GM19438 (cell line): ENCODE measurements at regions not wholly inside any gene's neighbourhood (a gene's known extent, or its start where the extent isn't known, plus 50 kb on each side); places are given as distances from the start of the nearest gene placed in this dataset.

Experiments used
- ATAC-seq: cut with Tn5 transposase; IDR thresholded peaks from one replicate; pipeline ENCODE4 v1.9.1; 2021; ENCODE audit warnings: low read depth; ENCODE audit not compliant: unreplicated experiment

DNA sequence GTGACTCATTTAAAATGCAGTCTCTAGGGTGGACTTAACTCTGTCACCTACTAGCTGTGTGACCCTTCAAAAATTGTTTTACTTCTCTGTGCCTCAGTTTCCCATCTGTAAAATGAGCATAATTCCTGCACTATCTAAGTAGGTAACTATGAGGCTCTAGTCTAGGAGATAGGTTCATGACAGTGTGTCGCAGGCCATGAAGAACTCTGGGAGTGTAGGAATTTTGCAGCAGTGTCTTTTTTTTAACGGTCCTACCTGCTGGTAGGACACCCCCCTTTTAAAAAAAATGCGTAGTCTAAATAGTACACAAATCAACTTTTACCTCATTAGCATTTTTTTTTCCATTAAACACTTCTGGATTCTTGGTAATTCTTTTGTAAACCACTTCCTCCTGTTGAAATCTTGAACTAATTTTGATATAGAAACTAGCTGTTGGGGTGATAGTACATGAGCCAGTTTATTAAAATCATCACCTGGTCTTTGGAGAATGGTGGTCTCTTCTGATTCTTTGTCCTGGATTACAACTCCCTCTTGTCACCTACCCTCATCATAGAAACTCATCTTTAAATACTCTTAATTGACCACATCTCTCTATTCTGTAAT is 86.0 kb upstream of the SLC38A2 start:
- no peak for ATAC-seq

DNA sequence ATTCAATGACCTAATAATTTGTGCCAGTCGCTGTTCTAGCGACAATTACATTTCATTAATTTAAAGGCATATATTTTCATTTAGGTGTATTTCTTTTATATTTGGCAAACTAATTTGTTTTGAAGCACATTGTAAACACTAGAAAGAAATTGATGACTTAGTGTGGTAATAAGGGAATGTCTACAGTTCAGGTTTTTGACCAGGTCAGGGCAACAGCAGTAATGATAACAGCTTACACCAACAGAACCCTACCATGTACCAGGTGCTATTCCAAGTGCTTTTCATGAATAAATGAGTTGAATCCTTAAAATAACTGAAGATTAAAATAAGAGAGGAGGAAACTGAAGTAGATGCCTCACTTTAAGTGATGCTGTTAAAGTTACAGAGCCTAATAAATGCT is 85.4 kb upstream of the SLC38A2 start:
- no peak for ATAC-seq

DNA sequence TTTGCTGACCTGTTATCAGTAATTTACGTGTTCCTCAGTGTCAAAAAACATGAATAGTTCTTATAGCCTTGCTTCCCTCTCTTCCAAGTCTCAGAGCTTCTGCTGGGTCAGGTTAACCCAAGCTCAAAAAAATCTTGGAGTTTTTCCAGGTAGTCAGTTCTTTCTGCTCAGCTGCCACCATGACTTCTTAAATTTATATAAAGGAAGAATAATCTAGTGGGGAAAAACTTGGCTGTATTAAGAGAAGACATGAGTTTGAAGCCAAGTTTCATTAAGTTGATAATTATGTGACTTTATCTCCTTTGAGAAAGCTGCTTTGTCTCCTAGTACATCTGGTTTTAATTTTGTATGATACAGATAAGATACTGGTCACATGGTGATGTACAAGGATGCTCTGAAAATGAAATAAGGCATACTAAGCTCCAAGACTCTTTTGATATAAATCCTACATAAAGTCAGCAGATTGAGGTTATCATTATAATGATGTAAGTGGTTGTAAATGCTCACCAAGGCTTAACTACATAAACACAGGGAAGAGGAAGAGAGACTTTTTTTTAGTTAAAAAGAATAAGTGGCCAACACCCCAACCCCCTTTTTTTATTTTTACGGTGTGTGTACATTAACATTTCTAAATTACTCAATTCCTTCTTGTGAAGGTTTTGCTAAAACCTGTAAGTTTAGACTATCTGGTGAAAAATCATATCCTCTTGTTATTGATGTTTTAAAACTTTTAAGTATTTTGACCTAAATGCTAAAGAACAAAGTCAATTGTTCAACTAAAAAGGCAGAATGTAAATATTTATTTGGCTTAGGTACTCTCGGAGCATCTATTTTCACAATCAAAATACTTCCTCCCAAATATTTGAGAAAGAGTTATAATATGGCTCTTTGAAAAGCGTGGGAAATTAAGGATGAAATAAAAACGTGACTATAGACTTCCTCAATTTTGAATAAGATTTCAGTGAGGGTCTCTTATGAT is 84.1 kb upstream of the SLC38A2 start:
- ATAC-seq = no peak

DNA sequence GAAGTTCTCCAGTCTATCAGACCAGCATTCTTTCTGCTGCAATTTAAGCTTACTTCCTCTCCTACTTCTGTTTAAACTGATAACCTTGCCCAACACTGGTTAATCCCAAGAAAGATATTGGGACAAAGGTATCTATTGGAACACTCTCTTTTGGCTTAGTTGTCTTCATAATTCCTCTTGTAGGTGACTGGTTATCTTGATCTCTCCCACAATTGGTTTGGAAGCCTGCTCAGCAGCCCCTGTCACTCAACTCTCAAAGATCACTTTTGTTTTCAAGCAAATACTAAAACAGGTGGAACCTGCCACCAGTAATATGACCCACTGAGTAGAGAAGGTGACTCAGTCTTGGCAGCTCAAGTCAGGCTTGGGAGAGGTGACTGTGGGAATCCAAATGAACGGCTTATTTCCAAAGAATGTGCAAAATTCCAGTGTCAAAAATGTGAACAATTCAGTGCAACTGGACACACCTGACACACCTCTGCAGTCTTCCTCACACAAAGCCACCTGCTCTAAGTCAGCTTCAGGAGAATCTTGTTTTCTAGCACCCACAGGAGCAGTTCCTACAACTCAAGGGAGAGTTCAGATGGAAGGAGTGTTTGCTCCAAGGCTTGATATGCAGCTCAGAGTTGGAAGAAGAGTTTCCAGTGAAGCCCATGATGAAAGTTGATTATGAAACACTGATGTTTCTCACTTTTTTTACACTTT is 83.2 kb upstream of the SLC38A2 start:
- no peak for ATAC-seq

DNA sequence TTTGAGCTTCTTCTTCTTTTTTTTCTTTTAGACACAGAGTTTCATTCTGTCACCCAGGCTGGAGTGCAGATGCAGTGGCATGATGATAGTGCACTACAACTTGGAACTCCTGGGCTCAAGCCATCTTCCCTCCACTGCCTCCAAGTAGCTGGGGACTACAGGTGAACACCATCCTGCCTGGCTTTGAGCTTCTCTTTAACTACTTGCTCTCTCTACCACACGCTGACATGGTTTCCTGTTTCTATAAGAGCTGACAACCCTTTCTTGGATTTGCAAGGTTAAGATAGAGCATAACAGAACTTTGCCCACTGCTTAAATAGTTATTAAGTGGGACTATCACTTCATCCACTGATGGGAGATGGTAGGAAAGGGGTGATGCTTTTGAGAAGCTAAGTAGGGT is 82.4 kb upstream of the SLC38A2 start:
- no peak for ATAC-seq

DNA sequence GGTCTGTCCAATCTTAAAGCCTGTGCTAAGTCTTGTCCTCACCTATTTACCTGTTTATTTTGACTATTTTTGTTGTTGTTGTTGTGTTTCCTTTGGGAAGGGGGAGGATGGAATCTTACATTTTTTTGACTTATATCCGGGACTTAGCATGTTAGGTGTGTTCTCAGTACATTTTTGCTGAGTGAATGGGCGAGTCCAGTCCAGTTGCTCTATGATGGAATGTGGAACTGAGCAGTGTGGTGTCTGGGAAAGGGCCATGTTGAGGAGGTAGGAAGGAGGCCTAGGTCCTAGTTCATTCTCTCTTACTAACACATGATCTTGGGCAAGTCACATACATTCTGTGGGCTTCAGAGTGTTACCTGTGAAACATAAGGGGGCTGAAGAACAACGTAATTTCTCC is 80.9 kb upstream of the SLC38A2 start:
- no peak for ATAC-seq

DNA sequence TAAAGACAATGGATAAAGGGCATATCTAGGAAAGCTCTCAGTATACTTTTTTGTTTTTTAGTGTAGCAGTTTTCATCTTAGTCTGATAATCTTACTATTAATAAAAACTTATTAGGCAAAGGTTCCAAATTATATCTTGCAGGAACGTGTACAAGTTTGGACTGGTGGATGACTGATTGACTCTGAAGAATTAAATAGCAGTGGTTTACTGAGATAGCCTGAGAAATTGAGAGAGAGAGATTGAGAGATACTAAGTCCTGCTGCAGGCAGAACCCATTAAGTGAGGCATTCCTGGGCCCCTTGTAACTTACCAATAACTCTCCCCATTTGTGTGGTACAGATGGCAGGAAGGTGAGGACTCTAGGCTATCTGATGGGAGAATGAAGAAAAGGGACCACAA is 80.2 kb upstream of the SLC38A2 start:
- no peak for ATAC-seq

DNA sequence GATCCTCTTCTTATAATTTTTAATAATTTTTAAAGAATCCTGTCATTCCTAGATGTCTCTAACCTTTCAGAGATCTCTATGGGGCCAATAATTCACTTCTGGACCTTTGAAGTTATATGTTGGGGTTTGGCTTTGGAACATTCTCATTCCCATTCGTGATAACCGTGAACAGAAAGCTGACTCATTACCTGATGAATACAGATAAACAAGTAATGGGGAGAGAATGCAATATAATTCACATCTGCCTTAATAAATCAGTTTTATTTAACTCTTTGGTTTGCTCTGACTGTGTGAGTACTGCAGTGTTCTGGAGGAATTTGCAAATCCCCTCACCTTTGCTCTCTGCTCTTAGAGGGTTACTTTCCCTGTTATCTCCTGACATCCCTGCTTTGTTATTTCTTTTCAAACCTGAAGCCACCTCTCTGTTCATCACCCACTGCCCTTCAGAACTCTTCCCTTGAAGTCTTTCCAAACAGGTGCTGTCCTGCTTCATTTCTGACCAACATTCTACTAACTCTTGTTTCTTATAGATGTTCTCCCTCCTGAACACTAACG is 79.6 kb upstream of the SLC38A2 start:
- no peak for ATAC-seq

DNA sequence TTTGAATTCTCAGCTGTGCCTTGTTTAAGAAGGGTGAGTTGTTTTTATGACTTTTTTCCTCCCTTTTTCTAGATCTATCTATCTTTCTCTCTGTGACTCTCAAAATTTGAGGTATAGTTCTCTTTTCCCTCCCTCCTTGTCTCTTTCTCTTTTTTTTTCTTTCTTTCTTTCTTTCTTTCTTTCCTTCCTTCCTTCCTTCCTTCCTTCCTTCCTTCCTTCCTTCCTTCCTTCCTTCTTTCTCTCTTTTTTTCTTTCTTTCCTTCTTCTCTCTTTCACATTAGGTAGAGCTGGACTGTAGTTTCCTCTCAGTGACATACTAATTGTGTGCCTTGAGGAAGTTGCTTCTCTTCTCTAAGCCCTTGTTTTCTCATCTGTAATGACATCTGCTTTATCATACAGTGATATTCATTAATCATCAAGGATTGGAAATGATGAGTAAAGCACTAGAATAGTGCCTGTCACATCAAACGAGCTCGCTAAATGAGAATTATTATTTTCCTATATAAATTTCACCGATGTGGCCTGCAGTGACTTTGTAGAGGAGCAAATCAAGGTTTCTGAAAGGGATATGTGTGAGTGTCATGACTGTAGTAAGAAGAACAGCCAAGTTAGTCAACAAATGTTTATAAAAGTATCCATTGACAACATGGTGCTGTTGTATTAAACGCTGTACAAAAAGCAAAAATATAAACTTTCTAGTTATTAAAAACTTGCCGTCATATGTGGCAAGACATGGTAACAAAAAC is 78.9 kb upstream of the SLC38A2 start:
- ATAC-seq = no peak

DNA sequence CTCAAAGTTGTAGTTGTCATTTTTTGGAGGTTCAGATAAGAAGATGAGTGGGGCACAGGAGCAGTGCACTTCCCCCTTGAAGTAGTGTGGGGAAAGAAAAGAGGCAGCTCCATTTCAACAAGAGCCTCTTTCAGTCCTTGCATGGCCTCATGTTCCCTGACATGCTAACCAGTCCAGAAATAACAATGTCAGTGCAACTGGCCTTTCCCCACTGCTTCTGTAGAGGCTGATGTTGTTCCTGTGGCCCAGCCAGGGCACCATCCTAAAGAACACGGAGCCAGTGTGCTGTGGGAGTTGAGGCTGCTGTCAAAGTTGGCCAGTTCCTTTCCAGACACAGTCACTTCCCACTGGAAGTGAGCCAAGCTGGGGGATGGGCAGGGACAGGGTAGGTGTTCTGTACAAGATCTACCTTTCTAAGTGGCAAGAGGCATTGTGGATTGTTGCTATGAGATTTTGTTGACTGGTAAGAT is 77.7 kb upstream of the SLC38A2 start:
- no peak for ATAC-seq

DNA sequence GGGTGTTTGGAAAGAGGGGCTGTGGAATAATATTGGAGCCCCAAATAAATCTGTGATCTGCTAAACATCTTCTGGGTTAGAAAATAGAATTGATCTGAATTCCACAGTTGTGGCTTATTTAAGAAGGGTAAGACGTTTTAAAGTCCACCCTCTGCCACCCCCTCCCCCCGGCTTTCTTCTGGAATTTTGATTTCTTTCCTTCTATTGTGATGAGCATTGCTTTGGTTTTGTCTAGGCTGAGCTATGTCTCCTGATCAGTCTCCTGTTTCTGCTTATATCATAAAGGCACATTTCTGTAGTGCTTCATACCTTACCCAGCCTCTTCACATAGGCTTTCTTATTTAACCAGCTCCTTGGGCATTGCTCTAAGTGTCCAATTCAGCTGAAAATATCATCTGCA is 77.3 kb upstream of the SLC38A2 start:
- no peak for ATAC-seq

DNA sequence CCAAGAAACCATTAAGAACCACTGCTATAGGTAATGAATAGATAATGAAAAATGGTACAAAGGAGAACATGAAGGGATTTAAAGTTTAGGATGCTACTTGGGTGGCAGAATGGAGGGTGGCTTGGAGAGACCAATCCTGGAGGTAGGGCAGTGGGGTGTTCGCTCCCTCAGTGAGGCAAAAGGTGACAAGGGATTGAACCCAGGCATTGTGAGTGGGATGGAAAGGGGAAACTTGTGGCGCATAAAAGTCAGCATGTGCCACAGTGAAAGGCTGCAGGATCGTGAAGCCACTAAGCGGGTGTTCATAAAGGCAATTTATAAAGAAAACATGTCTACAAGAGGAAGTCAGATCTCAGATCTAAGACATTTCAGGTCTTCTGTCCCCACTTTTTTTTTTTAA is 76.7 kb upstream of the SLC38A2 start:
- ATAC-seq = no peak

DNA sequence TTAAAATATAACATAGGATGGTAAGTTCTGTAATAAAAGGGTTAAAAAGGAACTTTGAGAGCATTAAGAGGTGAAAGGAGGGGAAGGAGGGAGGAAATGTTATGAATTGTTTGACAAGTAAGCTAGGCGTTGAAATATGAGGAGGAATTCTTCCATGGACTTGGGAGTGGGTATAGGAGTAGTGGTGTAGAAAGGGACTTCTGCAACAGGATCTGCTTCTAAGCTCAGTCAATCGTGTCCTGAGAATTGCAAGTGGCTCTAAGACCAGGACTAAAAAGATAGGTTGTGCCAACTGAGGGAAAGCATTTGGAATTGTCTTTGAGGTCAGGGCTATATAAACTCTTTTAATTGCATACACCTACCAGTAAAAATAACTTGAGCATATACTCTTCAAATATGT is 74.1 kb upstream of the SLC38A2 start:
- ATAC-seq = no peak

DNA sequence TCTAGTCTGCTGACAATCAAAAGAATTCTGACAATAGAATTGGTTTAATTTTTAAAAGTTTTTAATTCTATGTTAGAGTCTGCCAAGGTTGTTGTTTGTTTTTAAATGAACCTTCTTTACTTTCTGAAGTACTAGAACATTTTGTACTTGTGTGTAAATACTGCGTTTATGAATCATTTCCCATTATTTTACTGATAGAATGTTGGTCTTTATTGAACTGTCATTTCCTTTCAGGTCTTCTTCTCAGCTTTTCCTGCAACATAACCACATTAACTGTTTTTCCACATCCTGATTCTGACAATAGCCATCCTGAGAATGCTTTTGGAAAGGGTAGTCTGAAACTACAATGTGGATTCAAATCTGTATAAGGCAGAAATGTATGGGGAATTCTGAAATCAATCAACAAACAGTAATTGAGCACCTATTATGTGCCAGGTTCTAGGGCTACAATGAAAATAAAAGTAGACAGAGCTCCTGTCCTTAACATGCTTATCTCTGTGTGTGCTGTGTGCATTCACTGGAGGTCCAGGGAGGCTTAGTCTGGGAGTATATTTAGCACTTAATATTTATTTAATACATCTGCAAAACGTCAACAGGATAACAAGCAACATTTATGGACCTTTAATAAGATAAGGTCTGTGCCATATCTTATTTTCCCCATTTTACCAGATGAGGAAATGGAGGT is 73.1 kb upstream of the SLC38A2 start:
- no peak for ATAC-seq

DNA sequence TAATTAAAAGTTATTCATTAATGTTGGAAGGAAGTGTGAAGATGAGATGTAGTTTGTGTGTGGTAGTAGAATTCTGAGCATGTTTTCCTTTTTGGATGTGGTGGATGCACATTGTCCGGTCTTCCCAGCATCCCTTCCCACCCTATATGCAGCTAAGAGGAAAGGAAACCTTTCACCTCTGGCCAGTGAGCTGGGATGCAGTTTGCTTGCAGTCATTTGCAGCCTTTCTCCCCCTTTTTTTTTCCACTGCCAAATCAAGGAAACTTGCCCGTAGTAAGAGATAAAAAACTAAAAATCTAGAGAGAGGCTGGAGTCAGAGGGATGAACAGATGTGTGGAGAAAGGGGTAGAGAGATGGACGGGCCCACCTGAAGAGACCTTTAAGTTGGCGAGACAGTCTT is 72.5 kb upstream of the SLC38A2 start:
- no peak for ATAC-seq

DNA sequence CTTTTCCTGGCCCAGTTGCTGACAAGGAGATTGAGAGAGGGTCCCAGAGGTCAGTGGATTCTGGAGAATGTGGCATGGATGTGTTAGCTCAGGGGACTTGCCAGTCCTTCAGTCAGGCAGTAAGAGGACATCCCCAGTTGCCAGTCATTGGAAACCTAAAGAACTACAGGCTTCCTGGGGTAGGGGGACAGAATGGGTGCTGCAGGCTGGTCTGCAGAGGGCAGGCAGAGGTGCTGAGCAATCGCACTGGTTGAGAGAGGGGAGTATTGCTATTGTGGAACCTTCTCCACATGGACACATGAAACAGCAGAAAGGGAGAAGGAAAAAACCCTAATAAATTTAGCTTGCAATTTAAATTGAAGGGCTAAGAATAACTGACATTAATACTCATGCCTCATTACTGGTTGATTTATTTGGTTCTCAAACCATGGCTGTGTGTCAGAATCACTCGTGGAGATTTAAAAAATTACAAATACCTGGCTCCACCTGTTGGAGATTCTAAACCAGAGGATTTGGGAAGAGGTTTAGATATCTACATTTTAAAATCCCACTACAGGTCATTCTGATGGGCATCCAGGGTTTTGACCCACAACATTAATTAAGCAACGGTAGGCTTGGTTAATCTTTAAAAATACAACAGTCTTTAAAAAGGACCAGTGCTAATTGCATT is 71.2 kb upstream of the SLC38A2 start:
- no peak for ATAC-seq

DNA sequence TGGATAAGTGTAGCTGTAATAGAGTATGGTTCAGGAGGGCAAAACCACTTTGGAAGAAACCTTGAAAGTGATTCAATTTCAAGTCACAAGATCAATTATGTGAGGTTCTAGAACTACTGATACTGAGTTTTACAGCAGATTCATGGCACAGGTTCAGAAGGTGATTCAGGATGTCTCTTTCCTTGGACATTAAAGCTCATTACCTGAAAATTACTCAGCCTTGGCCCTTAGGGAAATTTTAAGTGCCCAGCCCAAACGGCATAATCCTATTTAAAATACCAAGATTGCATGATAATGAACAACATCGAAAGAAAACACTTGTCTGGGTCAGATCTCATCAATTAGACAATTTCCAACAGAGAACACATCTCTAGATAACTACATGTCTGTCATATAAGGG is 70.2 kb upstream of the SLC38A2 start:
- ATAC-seq = no peak

DNA sequence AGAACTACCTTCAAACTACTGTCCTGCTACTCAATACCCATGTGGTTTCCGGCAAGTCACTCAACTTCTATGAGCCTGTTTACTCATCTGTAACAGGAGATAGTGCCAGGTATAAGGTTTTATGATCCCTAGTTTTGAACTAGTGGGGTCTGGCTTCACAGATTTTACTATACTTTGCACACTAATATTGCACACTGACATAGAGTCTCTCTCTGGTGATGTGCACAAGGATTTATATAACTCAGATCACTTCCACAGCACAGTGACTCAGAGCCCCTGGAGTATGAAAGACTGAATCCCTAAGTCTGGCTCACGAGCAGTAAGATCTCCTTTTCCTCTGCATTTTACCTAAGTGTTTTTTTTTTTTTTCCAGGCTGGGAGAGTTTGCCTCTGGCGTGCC is 69.7 kb upstream of the SLC38A2 start:
- no peak for ATAC-seq

DNA sequence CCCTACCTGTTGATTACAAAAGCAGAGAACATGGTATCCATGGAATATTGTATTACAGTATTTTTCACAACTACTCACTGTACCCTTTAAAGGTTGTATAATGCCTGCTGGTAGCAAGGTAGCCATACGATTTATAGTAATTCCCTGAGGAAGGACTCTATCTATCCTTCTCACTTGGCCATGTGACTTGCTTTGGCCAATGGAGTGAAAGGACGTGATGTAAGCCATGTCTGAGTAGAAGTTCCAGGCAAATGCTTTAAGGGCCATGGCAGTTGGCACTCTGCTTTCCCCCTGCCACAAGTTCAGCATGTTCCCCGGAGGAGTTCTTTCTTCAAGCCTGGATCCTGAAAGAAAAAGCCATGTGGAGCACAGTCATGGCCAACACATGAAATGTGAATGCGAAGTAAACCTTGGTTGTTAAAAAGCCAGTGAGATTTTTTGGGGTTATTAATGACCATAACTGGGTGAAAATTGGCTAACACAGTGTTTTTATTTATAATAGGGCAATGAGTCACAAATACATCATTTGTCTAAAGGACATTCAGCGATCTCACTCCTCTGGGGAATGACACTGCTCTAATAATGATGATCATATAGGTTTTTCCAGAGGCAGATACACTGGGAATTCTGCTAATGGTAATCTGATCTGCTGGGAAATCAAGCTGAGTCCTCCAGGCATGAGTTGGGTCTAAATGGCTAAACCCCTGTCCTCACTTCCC is 67.4 kb upstream of the SLC38A2 start:
- no peak for ATAC-seq
